ENCODE measurements at regions not wholly inside any gene's neighbourhood (a gene's known extent, or its start where the extent isn't known, plus 50 kb on each side); places are given as distances from the start of the nearest gene placed in this dataset.

- DNase-seq = no peak
Observed at GRCh38 chr1:103254691-103255090, 146.4 kb upstream of the COL11A1 start.

- DNase-seq = no peak
Observed at GRCh38 chr1:103250441-103250861, 142.1 kb upstream of the COL11A1 start.

DNA sequence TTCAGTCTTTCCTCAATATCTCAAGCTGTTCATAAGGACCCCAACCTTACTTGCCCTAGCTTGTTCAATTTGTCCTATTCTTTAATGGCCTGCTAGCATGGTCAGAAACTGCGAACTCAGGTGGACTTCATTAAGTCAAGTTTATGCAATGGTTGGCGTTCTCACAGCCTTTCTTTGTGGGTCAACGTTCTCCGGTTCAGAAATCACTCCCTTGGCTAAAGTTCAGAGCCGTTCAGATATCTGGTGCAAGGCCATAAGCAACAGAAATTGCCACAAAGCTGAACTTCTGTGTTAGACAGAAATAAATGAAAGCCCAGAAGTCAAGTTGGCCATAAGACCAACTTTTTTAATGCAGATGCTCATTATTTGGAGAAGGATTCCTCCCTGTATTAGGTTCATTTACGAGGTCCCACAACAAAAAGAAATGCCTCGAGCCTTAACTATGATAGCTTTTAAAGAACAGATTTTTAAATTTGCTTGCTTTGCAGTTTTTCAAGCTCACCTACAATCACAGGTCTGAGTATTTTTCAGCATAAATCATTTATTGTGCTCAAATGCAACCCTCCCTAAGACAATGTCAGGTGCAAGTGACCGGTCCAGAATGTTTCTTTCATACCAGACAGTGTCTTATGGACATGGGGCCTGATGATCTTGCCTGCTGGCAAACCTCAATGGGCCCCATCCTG is 140.2 kb upstream of the COL11A1 start:
- no peak for DNase-seq

- DNase-seq = no peak
Observed at GRCh38 chr1:103247517-103247916, 139.2 kb upstream of the COL11A1 start.

- no peak for DNase-seq
Observed at GRCh38 chr1:103243481-103243880, 135.2 kb upstream of the COL11A1 start.

DNA sequence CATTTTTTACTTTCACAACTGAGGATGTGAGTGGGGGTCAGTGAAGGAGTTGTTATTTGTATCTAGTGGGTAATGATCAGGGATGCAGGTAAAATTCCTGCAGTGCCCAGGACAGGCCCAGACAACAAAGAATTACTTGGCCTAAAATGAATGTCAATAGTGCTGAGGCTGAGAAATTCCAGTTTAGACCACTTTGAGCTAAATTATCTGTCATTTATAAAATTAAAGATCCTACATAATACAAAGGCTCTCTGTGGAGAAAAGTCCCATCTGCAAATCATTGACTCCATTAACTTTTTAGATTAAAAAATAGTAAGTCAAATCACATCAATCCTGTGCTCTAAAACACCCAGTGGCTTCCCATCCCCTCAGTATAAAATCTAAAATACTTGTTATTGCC is 130.7 kb upstream of the COL11A1 start:
- no peak for DNase-seq

- DNase-seq = no peak
Observed at GRCh38 chr1:103230061-103230460, 121.7 kb upstream of the COL11A1 start.

DNA sequence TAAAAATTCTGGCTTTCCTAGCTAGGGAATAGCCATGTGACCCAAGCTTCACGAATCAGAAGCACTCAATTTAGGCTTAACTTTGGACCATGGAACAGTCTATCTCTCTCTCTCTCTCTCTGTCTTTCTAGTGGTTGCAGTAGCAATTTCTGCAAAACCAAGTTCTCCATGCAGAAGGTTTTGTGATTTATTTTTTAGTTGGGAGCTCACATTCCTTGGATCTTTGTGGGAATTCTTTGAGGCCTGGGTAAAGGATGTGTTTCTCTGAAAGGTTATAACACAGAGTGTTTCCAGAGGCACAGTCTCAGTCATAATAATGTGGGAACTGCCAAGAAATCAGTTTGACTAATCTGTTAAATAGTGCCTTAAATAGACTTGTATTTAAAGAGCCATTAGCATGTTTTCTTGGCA is 112.3 kb upstream of the COL11A1 start:
- no peak for DNase-seq

DNA sequence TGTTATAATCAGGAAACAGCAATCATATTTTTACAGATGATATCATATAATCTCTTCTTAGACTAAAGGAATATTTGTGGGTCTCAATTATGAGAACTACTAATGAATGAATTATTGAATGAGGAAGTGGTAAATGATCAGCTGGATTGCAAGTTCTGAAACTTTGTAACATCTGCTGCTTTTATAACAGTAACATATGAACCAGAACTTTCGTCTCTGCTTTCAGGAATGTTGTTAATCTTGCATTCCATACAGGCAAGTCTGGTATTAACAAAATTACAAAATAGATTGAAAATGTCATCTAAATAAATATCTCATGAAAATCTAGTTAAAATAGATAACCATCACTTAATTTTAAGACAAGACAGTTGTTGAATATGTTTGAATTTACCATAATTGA is 110.5 kb upstream of the COL11A1 start:
- DNase-seq = no peak

DNA sequence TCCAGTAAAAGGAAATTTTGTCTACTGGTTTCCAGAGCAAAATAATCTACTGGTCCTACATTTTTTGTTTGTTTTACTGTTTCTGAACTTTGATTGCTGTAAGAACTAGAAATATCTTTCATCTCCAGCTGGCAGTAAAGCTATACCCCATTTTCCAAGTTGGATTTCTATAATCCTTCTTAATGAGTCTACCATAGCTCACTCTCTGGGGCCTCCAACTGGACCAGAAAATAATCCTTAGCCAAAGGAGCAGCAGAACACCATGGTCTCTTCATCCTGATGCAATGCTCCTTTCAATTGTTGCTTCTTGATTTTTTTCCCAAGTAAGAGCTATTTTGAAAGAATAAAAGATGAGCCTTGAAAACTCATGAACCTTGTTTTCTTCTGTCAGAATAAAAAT is 110.0 kb upstream of the COL11A1 start:
- DNase-seq = no peak

- DNase-seq = no peak
Observed at GRCh38 chr1:103211073-103211472, 102.8 kb upstream of the COL11A1 start.

DNA sequence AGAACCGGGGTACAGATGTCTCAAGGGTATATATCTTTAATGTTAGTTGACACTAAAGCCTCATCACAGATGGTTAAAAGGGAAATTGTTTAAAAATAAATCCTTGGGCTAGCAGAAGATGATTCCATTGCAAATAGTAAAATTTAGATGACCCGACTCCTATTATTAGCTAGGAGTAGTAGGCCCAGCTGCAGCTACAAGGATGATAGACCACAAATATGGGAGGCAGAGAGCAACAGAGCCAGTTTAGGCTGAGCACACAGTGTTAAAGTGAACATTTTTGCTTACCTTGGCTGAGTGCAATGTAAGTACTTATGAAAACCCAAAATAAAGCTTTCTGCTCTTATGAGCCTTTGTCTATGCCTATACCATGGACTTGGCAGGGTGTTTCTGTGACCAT is 100.5 kb upstream of the COL11A1 start:
- DNase-seq = no peak

DNA sequence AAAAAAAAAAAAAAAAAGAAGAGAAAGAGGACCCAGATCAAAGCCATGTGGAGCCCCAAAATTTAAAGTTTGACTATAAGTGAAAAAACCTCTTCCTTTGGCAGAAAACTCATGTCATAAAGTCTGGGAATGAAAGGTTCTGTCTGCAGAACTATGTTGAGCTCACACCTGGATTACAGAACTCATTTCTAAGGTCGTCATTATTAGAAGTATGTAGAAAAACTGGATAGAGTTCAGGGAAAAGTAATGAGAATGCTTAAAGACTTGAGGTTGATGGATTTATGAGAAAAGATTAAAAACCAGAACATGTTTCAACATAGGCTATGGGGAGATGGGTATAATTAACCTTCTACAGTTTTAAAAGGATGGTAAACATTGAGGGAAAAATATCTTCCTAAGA is 90.7 kb upstream of the COL11A1 start:
- no peak for DNase-seq

GRCh38 chr1:103198076-103198475 is 89.8 kb upstream of the COL11A1 start:
- DNase-seq = no peak

GRCh38 chr1:103197216-103197615 is 88.9 kb upstream of the COL11A1 start:
- DNase-seq = no peak

DNA sequence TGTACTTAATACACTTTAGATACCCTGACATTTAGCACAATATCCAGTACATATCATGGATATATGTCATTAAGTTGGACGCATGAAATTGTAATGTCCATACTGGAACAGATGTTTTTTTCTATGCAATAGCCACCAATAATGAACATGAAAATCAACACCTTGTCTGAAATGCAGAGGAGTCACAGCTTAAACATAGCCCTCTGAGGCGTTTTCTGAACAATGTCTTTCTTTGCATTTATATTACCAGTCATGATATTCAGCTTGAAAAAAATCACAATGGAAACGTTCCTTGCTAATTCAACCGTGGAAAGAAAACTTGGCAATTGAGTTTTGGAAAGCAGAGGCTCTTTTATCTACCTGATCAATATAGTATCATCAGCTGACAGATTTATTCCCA is 86.7 kb upstream of the COL11A1 start:
- no peak for DNase-seq

- no peak for DNase-seq
Observed at GRCh38 chr1:103194060-103194459, 85.7 kb upstream of the COL11A1 start.

GRCh38 chr1:103191327-103191726 is 83.0 kb upstream of the COL11A1 start:
- no peak for DNase-seq

GRCh38 chr1:103190766-103191165 is 82.4 kb upstream of the COL11A1 start:
- no peak for DNase-seq

DNA sequence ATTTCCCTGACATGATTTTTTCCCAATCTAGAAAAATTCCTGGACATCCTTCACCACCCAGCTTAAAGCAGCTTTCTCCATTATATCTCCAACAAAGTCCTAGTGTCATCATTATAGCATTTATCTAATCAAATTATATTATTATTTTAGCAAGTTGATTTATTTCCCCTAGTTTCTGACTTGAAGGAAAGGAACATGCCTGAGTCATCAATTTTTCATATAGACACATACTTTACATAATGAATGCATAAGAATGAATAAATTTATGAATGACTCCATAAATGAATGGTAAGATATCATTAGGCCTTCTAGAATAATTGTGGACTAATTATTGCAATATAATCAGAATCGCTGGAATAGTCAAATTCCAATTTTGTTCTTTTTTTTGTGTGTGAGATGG is 79.4 kb upstream of the COL11A1 start:
- no peak for DNase-seq

DNA sequence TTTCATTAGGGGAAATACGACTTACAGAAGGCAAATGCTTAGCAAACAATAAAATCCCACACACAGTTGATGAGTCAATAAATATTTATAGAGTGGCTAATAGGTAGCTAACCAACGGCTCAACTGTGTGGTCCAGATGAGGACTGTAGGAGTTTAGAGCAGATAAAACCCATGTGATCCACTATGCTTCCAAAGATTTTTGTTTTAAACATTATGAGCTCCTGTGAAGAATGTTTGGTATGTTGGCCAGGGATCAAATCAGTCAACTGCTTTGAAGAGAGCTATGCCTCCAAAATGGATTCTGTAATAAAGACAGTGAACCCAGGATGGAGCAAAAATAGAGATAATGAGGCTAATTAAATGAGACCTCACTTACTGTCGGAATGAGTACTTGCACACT is 72.3 kb upstream of the COL11A1 start:
- DNase-seq = no peak

GRCh38 chr1:103177108-103177775 is 68.9 kb upstream of the COL11A1 start:
- no peak for DNase-seq

DNA sequence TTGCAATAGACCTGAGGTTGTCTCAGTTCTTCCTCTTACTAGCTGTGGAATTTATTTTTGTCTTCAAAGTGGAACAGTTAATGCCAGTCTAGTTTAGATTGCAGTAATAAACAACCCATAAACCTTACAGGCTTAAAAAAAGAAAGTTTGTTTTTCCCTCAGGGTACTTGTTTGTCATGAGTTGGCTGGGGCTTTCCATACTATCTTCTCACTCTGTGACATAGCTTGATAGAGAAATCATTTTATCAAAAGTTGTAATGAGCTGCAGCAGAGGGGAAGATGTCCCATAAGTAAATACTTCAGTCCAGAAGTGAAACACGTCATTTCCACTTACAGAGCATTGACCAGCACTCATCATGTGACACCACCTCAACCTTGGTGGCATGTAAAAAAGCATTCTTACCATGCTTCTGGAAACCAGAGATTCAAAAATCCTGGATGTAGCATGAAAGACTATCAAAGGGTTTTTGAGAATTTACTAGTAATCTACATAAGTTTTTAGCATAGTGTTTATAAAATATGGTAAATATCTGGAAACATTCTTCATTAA is 62.8 kb upstream of the COL11A1 start:
- no peak for DNase-seq

Measured in amygdala (tissue), 56 donors.